Breast epithelium (tissue), 4 donors: ENCODE measurements at regions not wholly inside any gene's neighbourhood (a gene's known extent, or its start where the extent isn't known, plus 50 kb on each side); places are given as distances from the start of the nearest gene placed in this dataset.

Experiments
- DNase-seq, 2 donors: peaks; one replicate each; pipeline ENCODE4 v3.0.0-alpha.2; 2019; ENCODE audit warnings: low spot score in 2 of 2
- H3K27ac ChIP-seq, 2 donors: fragments of 200-600 bp; sonication (generic) in 1 of 2; one replicate each; pipeline ENCODE4 v1.5.1; 2016 to 2019; ENCODE audit warnings: mild to moderate bottlenecking in 1 of 2
- H3K27me3 ChIP-seq, 2 donors: fragments of 200-600 bp; sonication (generic) in 1 of 2; one replicate each; pipeline versions ENCODE4 v1.5.1 to v1.6.0; 2017 to 2019; ENCODE audit warnings: control low read depth in 1 of 2, mild to moderate bottlenecking in 1 of 2
- H3K36me3 ChIP-seq: fragments of 200-600 bp; one replicate; pipeline ENCODE4 v1.5.1; 2019
- H3K4me1 ChIP-seq, 2 donors: fragments of 200-600 bp; sonication (generic); one replicate each; pipeline ENCODE4 v1.5.1; 2016 to 2019; ENCODE audit warnings: control low read depth in 1 of 2
- H3K4me3 ChIP-seq, 3 donors: fragments of 200-600 bp; sonication (generic); 1 replicate in 2 of 3; 2 replicates in 1 of 3; pipeline ENCODE4 v1.5.1; 2016 to 2019; ENCODE audit warnings: mild to moderate bottlenecking in 3 of 3, moderate library complexity in 2 of 3
- H3K9me3 ChIP-seq, 2 donors: fragments of 200-600 bp; sonication (generic) in 1 of 2; one replicate each; pipeline ENCODE4 v1.5.1; 2016 to 2019; ENCODE audit warnings: control low read depth in 1 of 2
- CTCF ChIP-seq, 3 donors: fragments of 450-650 bp; IDR thresholded peaks; one replicate each; pipeline ENCODE4 v1.5.1; 2016 to 2017; ENCODE audit warnings: antibody characterized with exemption in 3 of 3, mild to moderate bottlenecking in 3 of 3, moderate library complexity in 3 of 3
- POLR2A ChIP-seq: fragments of 450-650 bp; IDR thresholded peaks from one replicate; pipeline ENCODE4 v1.6.1; 2016; ENCODE audit warnings: antibody characterized with exemption, mild to moderate bottlenecking, moderate library complexity
- POLR2AphosphoS5 ChIP-seq, 3 donors: sonication (generic); formaldehyde crosslinking; IDR thresholded peaks; one replicate each; pipeline ENCODE4 v1.6.1; 2017; ENCODE audit warnings: antibody characterized with exemption in 3 of 3
- intact Hi-C: fragments of 100-400 bp; cut with DNase I; formaldehyde crosslinking; loops from one replicate; pipeline ENCODE4 v1.15.1; 2023; ENCODE audit warnings: low total_unique reads

GRCh38 chr4:177855507-177856197, 413.4 kb upstream of the AGA start:
- intact Hi-C loops: no loop called here
- TF ChIP-seq POLR2A: no peak
- TF ChIP-seq POLR2AphosphoS5 (IDR thresholded peaks at IDR 0.05): no peak
- TF ChIP-seq CTCF (IDR thresholded peaks at IDR 0.05): no peak
- Histone ChIP-seq H3K4me3 (no peak overlapping the region), H3K4me1 (no peaks in the 10 kb centered on the region), H3K27me3 (no peaks in the 10 kb centered on the region), H3K9me3 (no peaks in the 10 kb centered on the region), H3K27ac (no peak overlapping the region), H3K36me3 (no peaks in the 10 kb centered on the region)
- no peak for DNase-seq

GRCh38 chr4:177860171-177860570, 417.9 kb upstream of the AGA start:
- intact Hi-C loops: no loop called here
- TF ChIP-seq POLR2A: no peak
- no peak for TF ChIP-seq POLR2AphosphoS5 (IDR thresholded peaks at IDR 0.05)
- TF ChIP-seq CTCF (IDR thresholded peaks at IDR 0.05): no peak
- DNase-seq: no peak
- no peaks in the 10 kb centered on the region for H3K36me3 ChIP-seq
- H3K27ac ChIP-seq: no peak overlapping the region
- H3K4me3 ChIP-seq: no peak overlapping the region
- H3K4me1 ChIP-seq: no peaks in the 10 kb centered on the region
- no peaks in the 10 kb centered on the region for H3K27me3 ChIP-seq
- no peaks in the 10 kb centered on the region for H3K9me3 ChIP-seq

GRCh38 chr4:177861551-177862094, 419.4 kb upstream of the AGA start:
- Histone ChIP-seq H3K4me1 (no peaks in the 10 kb centered on the region), H3K27ac (no peak overlapping the region), H3K9me3 (no peaks in the 10 kb centered on the region), H3K27me3 (no peaks in the 10 kb centered on the region), H3K36me3 (no peaks in the 10 kb centered on the region), H3K4me3 (no peak overlapping the region)
- TF ChIP-seq POLR2A: no peak
- intact Hi-C loops: no loop called here
- DNase-seq: no peak

- intact Hi-C loops: no loop called here
- no peak for DNase-seq
- no peaks in the 10 kb centered on the region for H3K4me1 ChIP-seq
- no peaks in the 10 kb centered on the region for H3K36me3 ChIP-seq
- no peak overlapping the region for H3K27ac ChIP-seq
- no peaks in the 10 kb centered on the region for H3K9me3 ChIP-seq
- no peak overlapping the region for H3K4me3 ChIP-seq
- H3K27me3 ChIP-seq: no peaks in the 10 kb centered on the region
- no peak for TF ChIP-seq CTCF (IDR thresholded peaks at IDR 0.05)
These were observed 420.4 kb upstream of the AGA start for GRCh38 chr4:177862541-177863176.

GRCh38 chr4:177879851-177880250, 437.6 kb upstream of the AGA start:
- H3K27me3 ChIP-seq: no peaks in the 10 kb centered on the region
- intact Hi-C loops: loop anchor here (10.0 kb wide), 1 partner anchor 995 kb away; no protein-coding TSS in a partner anchor
- H3K36me3 ChIP-seq: no peaks in the 10 kb centered on the region
- no peak overlapping the region for H3K4me3 ChIP-seq
- no peaks in the 10 kb centered on the region for H3K9me3 ChIP-seq
- DNase-seq: no peak
- no peak overlapping the region for H3K27ac ChIP-seq
- H3K4me1 ChIP-seq: no peaks in the 10 kb centered on the region
- no peak for TF ChIP-seq CTCF (IDR thresholded peaks at IDR 0.05)
- TF ChIP-seq POLR2A: no peak
- no peak for TF ChIP-seq POLR2AphosphoS5 (IDR thresholded peaks at IDR 0.05)
